KG1 (cell line): ENCODE measurements at regions not wholly inside any gene's neighbourhood (a gene's known extent, or its start where the extent isn't known, plus 50 kb on each side); places are given as distances from the start of the nearest gene placed in this dataset.
"Not testable (repeated sequence)": the region's sequence is repeated elsewhere in the genome, so short reads cannot be mapped to it uniquely, and the experiment has no call there.

Source experiments
- DNase-seq: peaks from one replicate; lab custom pipeline; 2025; lab: John Stamatoyannopoulos, UW

GRCh38 chr13:44149231-44149630 lies 224.4 kb upstream of the SERP2 start:
- DNase-seq = not testable (repeated sequence)

- DNase-seq = no peak
These were observed 223.8 kb upstream of the SERP2 start for GRCh38 chr13:44149821-44150220.

GRCh38 chr13:44151474-44151873 lies 222.2 kb upstream of the SERP2 start:
- DNase-seq = no peak

- DNase-seq = no peak
These were observed 220.1 kb upstream of the SERP2 start for GRCh38 chr13:44153496-44153895.

- DNase-seq = no peak
These were observed 218.0 kb upstream of the SERP2 start for GRCh38 chr13:44155422-44156293.

- DNase-seq = no peak
These were observed 217.3 kb upstream of the SERP2 start for GRCh38 chr13:44156294-44156658.

- DNase-seq = no peak
These were observed 216.0 kb upstream of the SERP2 start for GRCh38 chr13:44157606-44158005.

- no peak for DNase-seq
These were observed 215.5 kb upstream of the SERP2 start for GRCh38 chr13:44158098-44158521.

- no peak for DNase-seq
These were observed 214.6 kb upstream of the SERP2 start for GRCh38 chr13:44158881-44159632.

GRCh38 chr13:44159633-44160279 lies 213.9 kb upstream of the SERP2 start:
- DNase-seq = no peak

GRCh38 chr13:44160591-44161191 lies 212.9 kb upstream of the SERP2 start:
- DNase-seq = no peak

- no peak for DNase-seq
These were observed 210.5 kb upstream of the SERP2 start for GRCh38 chr13:44163108-44163507.

- no peak for DNase-seq
These were observed 208.3 kb upstream of the SERP2 start for GRCh38 chr13:44165221-44165888.

- no peak for DNase-seq
These were observed 207.6 kb upstream of the SERP2 start for GRCh38 chr13:44165889-44166496.

- no peak for DNase-seq
These were observed 204.4 kb upstream of the SERP2 start for GRCh38 chr13:44169018-44169911.

GRCh38 chr13:44170731-44171130 lies 202.9 kb upstream of the SERP2 start:
- DNase-seq = no peak

GRCh38 chr13:44171156-44171555 lies 202.5 kb upstream of the SERP2 start:
- no peak for DNase-seq

GRCh38 chr13:44171861-44172260 lies 201.8 kb upstream of the SERP2 start:
- DNase-seq = no peak

- no peak for DNase-seq
These were observed 201.3 kb upstream of the SERP2 start for GRCh38 chr13:44172281-44172810.
